HG03354 (cell line): ENCODE measurements at regions not wholly inside any gene's neighbourhood (a gene's known extent, or its start where the extent isn't known, plus 50 kb on each side); places are given as distances from the start of the nearest gene placed in this dataset.

Experiments
- ATAC-seq: cut with Tn5 transposase; IDR thresholded peaks from one replicate; pipeline ENCODE4 v1.9.1; 2021; ENCODE audit warnings: mild to moderate bottlenecking; ENCODE audit not compliant: unreplicated experiment, poor library complexity, severe bottlenecking

DNA sequence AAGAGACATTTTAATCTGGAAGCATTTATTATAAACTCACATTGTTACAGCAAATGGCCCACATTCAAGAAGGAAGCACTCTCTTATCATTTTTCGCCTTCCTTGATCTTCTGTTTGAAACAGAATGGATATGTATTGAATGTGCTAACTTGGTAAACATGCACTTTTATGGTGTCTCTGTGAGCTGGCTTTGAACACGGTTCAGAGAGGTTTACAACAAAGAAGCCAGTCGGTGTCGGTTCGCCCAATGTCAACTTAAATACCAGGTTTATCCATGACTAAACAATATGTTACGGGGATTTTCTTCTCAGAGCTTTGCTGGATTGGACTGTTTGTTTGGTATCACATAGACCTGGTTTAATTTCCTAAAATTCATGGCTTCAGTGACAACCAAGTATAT lies 226.4 kb downstream of the TGFB2 start:
- ATAC-seq: no peak

DNA sequence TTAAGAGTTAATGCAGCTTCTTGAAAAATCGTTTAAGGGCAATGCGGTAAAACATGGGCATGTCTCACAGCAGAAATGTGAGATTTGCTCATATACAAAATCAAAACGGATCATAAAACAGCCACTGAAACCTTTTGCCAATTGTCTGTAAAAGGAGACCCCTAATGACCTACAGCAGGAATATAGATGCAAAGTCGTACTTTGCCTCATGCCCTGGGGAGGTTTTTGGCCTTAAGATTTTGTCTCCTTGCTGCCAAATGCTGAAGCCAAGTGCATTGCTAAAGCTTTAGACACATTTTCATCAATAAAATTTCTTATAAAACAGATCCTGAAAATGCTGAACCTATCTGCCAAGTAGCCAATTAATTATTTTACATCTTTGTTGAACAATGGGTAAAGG lies 226.9 kb downstream of the TGFB2 start:
- no peak for ATAC-seq

DNA sequence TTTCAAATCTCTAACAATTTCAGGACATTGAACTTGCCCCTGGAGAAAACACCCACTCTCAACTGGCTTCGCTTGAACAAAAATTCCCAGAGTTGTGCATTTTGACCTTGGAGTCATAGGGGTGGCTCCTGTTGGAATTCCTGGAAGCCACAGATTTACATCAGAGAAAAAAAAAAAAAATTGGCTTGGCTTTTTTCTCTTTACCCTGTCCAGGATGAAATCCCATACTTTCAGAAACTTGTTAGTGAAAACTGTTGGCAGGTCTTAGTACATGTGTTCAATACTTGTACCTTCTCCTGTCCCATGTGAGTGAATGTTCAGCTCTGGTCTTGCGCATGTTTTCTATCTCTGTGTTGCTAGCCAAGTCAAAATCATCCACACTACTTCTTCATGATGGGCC lies 228.8 kb downstream of the TGFB2 start:
- no peak for ATAC-seq

DNA sequence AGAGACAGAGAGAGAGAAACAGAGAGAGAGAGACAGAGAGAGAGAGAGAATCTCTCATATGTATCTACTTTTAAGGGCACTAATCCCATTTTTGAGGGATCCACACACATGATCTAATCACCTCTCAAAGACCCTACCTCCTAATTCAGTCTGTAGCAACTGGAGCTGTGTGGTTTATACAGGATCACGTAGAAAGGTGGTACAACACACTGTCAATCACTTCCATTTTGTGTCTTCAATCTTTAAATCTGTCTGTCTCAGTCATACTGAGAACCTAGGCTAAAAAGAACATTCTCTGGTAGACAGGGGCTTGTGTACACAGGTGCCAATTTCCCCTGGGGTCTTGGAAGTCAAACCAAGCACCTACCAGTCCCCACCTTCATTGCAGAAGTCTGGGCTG lies 229.9 kb downstream of the TGFB2 start:
- ATAC-seq: no peak

DNA sequence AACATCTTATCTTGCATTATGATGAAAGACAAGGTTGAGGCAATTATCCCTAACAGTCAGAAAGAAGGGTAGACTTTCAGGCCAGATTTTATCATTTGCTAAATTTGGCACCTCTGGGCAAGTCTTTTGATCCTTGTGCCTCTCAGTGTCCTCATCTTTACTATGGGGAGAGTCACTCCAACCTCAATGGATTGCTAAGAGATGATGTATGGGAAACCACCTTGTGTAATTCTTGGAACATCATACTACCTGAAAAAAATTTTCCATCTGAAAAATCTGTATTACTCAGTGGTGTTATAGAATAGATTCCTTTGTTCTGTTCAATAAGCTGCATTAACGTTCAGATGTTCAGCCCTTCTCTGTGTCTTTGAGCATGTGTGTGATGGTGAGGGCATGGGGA lies 230.7 kb downstream of the TGFB2 start:
- ATAC-seq: no peak

DNA sequence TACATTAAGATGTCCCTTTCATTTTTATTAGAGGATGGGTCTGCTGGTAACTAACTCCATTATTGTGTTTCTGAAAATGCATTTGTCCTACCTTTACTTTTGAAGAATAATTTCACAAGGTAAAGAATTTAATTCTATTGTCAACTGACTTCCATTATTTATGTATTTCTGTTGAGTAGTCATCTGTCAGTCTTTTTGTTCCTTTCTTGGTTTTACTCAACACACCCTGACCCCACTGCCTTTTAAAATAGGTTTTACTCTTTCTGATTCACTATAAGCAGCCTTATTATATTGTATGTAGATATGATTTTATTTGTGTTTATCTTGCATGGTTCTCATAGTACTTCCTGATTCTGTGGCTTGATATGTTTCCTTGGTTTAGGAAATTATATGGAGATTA lies 237.5 kb downstream of the TGFB2 start:
- no peak for ATAC-seq

DNA sequence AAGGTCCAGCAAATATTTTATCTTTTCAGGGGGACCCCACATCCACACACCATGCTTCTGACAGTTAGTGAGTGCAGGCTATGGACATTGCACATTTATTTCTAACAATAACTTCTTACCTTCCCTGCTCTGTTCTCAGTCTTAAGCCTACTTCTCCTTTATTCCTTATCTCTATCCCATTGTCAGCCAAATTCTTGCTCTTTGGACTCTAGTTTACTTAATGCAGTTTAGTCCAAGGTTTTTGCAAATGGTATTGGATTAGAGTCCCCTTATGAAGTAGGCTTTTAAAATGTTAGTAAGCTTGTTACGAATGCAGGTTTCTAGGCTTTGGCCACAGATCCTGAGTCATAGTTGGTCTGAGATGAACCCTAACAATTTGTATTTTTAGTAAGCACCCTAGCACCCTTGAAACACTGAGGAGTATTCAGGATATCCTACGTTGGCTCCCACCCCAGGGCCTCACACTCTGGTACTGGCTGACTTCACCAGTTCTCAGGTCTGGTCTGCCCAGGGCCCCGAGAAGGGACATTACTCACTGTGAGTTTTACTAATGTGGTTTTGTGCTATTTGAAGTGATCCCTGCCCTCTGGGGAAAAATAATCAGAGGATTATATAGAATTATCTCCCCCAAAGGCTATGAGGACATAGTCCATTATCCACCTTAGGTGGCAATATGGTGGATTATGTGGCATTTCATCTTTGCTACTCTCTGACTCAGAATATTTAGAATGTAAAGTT lies 239.5 kb downstream of the TGFB2 start:
- ATAC-seq: no peak

DNA sequence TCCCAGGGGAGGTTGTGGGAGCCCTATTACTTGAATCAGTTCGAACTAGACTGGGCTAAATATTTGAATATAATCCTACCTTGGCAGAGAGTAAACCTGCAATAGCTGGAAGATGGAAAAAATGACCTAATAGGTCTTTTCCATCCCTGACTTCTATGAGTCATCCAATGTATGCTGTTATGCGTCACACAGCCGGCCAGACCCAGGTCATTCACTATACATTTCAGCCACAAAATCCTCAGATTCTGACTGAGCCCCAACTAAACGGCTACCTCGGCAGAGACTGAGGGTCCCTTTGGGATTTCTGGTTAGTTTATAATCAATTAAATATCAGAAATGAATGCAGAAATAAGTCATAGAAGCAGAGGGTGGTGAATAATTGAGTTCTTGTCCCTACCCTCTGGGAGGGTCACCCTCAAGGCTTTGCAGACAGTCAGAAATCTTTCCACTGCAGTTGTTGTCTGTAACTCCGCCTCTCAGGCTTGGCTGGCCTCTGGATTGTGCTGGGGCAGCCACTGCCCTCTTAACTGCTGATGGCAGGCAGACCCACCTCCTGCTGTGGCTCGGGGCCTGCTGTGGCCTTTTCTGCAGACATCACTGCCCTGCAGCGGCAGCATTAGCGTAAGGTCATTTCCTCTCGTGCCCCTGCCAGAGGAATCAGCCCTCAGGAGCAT lies 240.5 kb downstream of the TGFB2 start:
- ATAC-seq: no peak

DNA sequence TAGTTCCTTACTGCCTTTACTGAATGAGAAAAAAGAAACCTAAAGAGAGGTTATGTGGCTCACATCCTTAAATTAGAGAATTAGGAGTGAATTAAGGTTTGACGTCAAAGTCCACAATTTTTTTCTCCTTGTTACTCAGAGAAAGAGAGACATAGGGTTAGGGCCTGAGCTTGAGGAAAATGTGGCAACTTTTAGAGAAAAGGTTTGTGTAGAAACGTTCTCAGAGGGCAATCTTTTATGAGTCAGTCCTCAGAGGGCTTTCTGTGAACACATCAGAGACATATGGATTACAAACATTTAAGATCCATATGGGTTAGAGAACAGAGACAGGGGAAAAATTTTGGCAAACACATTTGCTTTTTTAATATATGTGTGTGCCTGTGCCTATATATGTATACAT lies 242.8 kb downstream of the TGFB2 start:
- ATAC-seq: no peak

DNA sequence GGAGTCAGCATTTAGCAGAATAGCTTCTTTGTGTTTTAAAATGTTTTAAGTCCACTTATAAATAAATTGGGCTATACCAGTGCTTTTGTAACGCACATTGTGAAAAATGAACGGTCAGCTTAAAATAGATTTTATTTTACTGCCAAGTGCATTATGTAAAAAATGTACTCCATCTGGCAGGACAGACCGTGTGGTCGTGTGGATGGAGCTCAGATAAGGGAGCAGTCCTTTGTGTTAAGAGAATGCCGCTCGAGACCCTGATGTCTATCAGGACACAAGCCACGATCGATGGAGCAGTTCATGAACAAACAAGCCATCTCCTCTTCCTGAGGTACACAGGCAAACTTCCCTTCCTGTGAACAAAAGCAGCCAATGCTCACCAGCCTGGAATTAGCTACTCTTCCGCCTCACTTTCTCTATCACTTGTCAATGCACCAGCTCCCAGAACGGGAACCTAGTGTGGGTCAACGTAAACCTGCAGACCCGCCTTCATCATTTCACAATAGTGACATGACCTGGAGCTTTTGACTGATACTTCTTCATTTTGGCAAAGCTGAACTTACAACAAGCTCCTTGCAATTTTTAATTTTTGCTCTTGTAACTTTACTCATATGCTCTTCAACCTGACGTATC lies 243.5 kb downstream of the TGFB2 start:
- no peak for ATAC-seq

DNA sequence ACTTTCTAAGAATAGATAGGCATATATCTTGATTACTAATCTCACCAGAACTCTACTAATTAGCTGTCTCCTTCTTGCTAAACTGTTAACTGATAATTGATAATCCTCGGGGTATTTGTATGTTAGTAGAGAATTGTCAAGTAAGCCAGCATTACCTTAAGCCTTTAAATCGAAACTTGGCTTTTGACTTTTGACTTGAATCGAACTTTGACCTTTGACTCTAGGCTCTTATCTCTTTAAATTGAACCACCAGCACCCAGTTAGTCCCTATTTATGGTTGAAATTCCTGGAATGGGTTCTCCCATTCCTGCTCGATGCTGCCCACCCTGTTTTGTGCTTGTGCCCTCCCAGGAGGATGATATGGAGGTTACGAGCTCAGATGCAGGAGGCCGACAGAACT lies 244.4 kb downstream of the TGFB2 start:
- no peak for ATAC-seq

DNA sequence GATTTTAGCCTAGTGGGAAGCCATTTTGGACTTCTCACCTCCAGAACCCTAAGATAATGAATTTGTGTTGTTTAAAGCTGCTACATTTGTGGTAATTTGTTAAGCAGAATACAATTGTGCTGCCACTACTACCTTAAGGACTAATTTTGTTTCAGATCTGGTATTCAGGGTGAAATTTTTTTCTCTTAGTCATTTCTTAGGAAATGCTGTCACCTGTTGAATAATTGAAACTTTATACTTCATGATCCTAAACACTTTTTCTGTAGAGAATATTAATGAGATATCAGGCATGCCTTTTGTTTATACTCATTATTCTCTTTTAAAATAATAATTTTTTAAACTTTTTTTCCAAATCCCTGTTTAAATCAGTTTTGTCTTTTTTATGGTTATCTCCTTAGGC lies 246.8 kb downstream of the TGFB2 start:
- ATAC-seq: no peak

DNA sequence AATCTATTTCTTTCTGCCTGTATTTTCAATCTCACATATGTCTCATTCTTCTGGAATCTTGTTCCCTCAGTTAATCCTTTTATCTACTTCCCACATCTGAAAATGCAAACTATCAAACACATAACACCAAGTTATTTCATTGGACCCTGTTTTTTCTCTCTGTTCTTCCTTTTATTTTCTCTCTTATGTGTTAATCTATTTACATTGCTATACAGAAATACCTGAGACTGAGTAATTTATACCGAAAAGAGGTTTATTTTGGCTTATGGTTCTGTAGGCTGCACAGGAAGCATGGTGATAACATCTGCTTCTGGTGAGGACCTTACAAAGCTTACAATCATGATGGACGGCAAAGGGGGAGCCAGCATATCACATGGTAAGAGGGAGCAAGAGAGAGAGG lies 247.6 kb downstream of the TGFB2 start:
- ATAC-seq: no peak

DNA sequence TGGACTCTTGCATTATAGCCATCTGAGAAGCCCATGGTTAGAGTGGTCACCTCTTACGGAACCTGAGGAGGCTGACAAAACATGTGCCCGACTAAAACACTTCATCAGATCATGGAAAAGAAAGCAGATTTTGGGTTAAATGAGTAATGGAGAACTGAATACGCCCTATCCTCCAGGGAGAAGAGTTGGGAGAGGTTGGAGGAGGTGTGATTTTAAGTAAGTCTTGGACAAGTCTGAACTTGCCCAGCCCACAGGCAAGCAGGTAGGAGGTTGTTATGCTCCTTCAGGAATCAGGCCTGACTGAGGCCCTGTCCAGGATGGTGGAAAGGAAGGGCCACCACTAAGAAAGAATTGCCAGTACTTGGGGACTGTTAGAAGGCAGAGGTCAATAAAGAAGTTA lies 255.8 kb downstream of the TGFB2 start:
- no peak for ATAC-seq

DNA sequence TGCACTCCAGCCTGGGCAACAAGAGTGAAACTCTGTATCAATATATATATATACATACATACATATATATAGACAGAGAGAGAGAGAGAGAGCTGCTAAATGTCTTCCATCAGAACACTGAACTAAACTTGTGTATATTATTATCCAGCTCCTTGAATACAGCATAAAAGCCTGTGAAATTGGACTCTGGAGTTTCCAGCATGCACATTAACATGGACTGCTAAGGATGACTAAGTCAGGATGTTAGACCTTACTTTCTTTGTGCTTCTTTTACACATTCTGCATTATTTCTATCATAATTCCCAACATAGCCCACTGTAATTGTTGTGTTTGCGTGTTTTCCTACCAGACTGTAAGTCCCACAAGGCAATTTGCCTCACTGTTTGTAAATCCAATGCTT lies 259.1 kb downstream of the TGFB2 start:
- ATAC-seq: no peak

DNA sequence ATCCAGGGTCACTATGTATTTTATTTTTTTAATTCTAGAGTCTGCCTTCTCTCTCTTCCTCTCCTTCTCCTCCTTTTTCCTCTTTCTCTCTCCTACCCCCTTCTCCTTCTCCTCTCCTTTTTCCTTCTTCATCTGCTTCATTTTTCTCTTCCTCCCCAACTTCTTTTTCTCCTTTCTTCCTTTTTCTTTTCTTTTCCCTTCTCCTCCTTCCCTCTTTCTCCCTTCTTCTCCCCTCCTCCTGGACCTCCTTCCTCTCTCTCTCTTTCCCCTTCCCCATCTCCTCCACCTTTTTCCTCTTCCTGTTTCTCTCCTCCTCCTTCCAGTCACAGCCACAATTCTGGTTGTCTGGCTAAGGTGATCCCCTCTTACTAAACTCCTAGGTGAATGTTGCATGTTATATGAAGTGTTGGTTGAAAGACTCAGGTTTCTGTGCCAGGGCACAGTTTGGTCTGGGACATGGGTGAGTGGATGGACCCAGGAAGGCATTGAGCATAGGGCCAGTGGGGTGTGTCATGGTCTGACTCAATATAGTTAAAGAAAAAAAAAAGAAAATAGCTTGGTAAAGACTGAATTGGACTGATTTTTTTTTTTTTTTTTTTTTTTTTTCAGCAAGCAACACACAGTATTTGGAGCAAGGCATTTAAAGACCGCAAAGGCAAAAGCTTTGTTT lies 266.9 kb downstream of the TGFB2 start:
- no peak for ATAC-seq

DNA sequence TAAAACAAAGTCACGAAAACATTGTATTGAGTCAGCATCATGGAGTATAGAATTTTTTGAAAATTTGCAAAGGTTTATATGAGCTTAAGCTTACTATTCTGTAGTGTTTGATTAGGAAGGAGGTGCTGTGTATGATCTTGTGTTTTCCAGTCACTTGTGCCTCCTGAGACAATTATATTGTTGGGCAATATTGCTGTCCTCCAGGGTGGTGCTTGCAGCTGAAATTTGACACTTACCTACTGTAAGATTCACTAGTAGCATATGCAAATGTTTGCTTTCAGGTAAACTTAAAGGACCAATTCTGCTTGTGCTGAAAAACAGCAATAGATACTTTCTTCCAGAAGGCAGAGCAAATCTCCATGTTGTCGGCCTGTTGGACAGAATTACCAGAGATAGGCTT lies 268.0 kb downstream of the TGFB2 start:
- no peak for ATAC-seq

DNA sequence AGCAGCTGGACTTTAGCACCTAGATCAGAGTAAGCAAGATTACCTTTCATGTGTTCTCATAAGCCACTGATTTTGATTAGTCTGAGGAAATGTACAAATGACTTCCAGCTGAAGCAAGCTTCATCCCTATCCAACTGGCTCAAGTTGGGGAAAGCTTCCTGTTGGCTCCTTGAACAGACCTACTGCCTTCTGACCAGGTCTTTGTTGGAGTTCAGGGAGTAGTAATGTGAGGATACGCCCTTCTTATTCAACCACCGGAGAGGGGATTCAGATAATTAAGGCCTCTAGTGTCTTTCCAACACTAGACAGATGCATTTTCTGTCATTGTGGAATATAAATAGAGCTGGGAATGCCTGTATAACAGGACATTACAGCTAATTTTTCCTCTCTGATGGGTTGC lies 268.9 kb downstream of the TGFB2 start:
- no peak for ATAC-seq

DNA sequence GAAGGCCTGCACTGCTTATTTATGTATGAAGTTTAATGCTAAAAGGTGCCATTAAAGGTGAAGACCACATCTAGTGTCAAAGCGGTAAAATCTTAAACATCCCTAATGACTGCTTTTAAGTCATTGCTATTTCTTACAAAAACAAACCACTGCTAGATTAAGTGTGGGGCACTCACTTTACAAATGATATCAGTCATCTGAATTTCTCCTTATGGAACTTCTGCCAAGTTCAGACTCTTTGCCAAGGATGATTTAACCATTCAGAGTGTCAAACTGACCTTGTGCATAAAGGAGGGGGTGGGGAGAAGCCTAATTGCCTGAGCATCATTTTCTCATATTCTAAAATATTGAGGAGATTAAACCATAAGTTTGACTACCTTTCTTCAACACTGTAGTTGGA lies 271.5 kb downstream of the TGFB2 start:
- no peak for ATAC-seq

DNA sequence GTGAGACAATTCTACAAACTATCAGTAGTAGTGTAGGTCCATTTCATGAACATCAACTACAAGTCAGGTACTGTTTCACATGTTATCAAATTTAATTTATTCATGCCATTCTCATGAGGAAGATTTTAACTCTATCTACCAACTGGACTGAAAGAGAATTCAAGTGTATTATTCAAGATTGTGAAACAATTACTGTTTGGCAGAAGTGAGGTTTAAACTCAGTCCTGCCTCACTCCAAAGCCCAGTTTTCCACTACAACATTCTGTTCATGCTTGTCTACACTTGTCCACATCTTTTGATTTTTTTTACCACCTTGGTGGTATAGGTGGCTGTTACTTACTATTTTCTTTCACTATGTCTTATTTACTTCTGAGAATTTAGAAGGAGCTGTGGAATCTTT lies 272.9 kb downstream of the TGFB2 start:
- ATAC-seq: no peak

DNA sequence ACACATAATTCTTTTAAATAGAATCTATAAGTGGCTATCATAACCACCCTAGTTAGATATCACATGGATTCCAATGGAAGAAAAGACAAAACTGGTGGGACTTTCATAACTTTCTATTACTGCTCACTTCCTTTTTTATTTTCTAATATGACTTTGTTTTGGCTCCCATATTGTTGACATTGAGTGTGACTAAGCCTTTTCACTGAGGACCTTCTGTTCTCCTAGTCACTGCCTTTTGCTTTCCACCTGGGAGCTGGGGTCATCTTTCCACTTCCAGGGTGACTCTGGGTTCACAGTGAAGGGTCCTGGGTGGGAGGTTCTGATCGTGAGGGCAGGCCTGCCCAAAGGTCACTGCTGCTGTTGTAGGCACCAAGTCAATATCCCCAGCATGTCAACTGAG lies 275.8 kb downstream of the TGFB2 start:
- ATAC-seq: no peak
